GM19023 (cell line): ENCODE measurements at regions not wholly inside any gene's neighbourhood (a gene's known extent, or its start where the extent isn't known, plus 50 kb on each side); places are given as distances from the start of the nearest gene placed in this dataset.
"Not testable (repeated sequence)": the region's sequence is repeated elsewhere in the genome, so short reads cannot be mapped to it uniquely, and the experiment has no call there.

Experiments
- ATAC-seq: cut with Tn5 transposase; IDR thresholded peaks from one replicate; pipeline ENCODE4 v1.9.1; 2021; ENCODE audit warnings: mild to moderate bottlenecking, moderate library complexity; ENCODE audit not compliant: unreplicated experiment

- ATAC-seq, result no peak
These were observed 373.0 kb upstream of the ADAMTS5 start for GRCh38 chr21:27339902-27340301.

- not testable (repeated sequence) for ATAC-seq
These were observed 371.1 kb upstream of the ADAMTS5 start for GRCh38 chr21:27338007-27338406.

- no peak for ATAC-seq
These were observed 366.2 kb upstream of the ADAMTS5 start for GRCh38 chr21:27333096-27333495.

- ATAC-seq, result no peak
These were observed 362.5 kb upstream of the ADAMTS5 start for GRCh38 chr21:27329255-27329851.

GRCh38 chr21:27326301-27326700, 359.4 kb upstream of the ADAMTS5 start:
- no peak for ATAC-seq

- no peak for ATAC-seq
These were observed 356.4 kb upstream of the ADAMTS5 start for GRCh38 chr21:27323331-27323730.

GRCh38 chr21:27321791-27322190, 354.9 kb upstream of the ADAMTS5 start:
- ATAC-seq, result no peak

GRCh38 chr21:27320868-27321267, 354.0 kb upstream of the ADAMTS5 start:
- no peak for ATAC-seq

- not testable (repeated sequence) for ATAC-seq
These were observed 350.7 kb upstream of the ADAMTS5 start for GRCh38 chr21:27317601-27318000.

- no peak for ATAC-seq
These were observed 348.5 kb upstream of the ADAMTS5 start for GRCh38 chr21:27315373-27315772.

- no peak for ATAC-seq
These were observed 347.2 kb upstream of the ADAMTS5 start for GRCh38 chr21:27314131-27314530.

GRCh38 chr21:27306791-27307775, 340.2 kb upstream of the ADAMTS5 start:
- no peak for ATAC-seq

- no peak for ATAC-seq
These were observed 339.3 kb upstream of the ADAMTS5 start for GRCh38 chr21:27306206-27306605.

GRCh38 chr21:27301220-27301619, 334.3 kb upstream of the ADAMTS5 start:
- ATAC-seq, result no peak

- no peak for ATAC-seq
These were observed 333.9 kb upstream of the ADAMTS5 start for GRCh38 chr21:27300770-27301169.

- ATAC-seq, result no peak
These were observed 331.6 kb upstream of the ADAMTS5 start for GRCh38 chr21:27298465-27298864.

- ATAC-seq, result no peak
These were observed 326.4 kb upstream of the ADAMTS5 start for GRCh38 chr21:27293239-27293638.

- no peak for ATAC-seq
These were observed 325.9 kb upstream of the ADAMTS5 start for GRCh38 chr21:27292783-27293182.

GRCh38 chr21:27292229-27292628, 325.3 kb upstream of the ADAMTS5 start:
- no peak for ATAC-seq

- no peak for ATAC-seq
These were observed 324.1 kb upstream of the ADAMTS5 start for GRCh38 chr21:27291006-27291405.

- no peak for ATAC-seq
These were observed 323.1 kb upstream of the ADAMTS5 start for GRCh38 chr21:27290028-27290427.

- no peak for ATAC-seq
These were observed 319.9 kb upstream of the ADAMTS5 start for GRCh38 chr21:27286760-27287159.
